ENCODE measurements at regions not wholly inside any gene's neighbourhood (a gene's known extent, or its start where the extent isn't known, plus 50 kb on each side); places are given as distances from the start of the nearest gene placed in this dataset.
"Not testable (repeated sequence)": the region's sequence is repeated elsewhere in the genome, so short reads cannot be mapped to it uniquely, and the experiment has no call there.

DNA sequence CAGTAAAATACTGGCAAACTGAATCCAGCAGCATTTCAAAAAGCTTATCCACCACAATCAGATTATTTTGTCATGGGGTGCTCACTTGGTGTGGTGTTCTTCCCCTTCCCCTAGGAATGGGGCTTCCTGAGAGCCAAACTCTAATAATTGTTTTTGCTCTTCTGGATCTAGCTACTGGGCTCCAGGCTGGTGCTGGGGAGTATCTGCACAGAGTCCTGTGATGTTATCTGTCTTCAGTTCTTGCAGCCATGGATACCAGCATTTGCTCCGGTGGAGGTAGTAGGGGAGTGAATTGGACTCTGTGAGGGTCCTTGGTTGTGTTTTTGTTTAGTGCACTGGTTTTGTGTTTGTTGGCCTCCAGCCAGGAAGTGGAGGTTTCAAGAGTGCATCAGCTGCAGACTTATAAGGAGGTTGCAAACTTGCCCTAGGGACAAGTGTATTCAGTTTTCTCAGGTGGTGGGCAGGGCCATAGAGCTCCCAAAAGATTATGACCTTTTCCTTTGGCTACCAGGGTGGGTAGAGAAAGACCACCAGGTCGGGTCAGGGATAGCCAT is 308.5 kb upstream of the MAGI2 start:
- TF ChIP-seq, protein P1, sequence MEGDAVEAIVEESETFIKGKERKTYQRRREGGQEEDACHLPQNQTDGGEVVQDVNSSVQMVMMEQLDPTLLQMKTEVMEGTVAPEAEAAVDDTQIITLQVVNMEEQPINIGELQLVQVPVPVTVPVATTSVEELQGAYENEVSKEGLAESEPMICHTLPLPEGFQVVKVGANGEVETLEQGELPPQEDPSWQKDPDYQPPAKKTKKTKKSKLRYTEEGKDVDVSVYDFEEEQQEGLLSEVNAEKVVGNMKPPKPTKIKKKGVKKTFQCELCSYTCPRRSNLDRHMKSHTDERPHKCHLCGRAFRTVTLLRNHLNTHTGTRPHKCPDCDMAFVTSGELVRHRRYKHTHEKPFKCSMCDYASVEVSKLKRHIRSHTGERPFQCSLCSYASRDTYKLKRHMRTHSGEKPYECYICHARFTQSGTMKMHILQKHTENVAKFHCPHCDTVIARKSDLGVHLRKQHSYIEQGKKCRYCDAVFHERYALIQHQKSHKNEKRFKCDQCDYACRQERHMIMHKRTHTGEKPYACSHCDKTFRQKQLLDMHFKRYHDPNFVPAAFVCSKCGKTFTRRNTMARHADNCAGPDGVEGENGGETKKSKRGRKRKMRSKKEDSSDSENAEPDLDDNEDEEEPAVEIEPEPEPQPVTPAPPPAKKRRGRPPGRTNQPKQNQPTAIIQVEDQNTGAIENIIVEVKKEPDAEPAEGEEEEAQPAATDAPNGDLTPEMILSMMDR (conservative IDR thresholded peaks at IDR 0.05) = no peak
- no peak overlapping the region for H3K27ac Mint-ChIP-seq
- peaks cover 2% of the 10 kb centered on the region for H3K9me3 Mint-ChIP-seq
- H3K36me3 Mint-ChIP-seq = no peaks in the 10 kb centered on the region
- H3K4me3 Mint-ChIP-seq = no peak overlapping the region
- no peaks in the 10 kb centered on the region for H3K27me3 Mint-ChIP-seq
- no peak for DNase-seq (ENCODE audit: extremely low spot score, unreplicated experiment)
- no peaks in the 10 kb centered on the region for H3K4me1 Mint-ChIP-seq (ENCODE audit: unreplicated experiment)

DNA sequence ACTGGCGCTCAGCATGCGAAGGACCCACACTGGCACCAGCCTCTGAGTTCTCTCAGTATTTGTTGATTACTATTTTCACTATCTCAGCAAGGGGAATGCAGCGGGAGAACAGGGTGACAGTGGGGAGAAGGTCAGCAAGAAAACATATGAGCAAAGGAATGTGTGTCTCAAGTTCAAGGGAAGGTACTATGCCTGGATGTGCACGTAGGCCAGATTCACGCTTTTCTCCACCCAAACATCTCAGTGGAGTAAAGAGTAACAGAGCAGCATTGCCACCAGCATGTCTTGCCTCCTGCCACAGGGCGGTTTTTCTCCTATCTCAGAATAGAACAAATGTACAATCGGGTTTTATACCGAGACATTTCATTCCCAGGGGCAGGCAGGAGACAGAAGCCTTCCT is 297.5 kb upstream of the MAGI2 start:
- H3K4me1 Mint-ChIP-seq (ENCODE audit: unreplicated experiment); H3K36me3 Mint-ChIP-seq; DNase-seq (ENCODE audit: extremely low spot score, unreplicated experiment); H3K4me3 Mint-ChIP-seq; H3K27me3 Mint-ChIP-seq; H3K27ac Mint-ChIP-seq; H3K9me3 Mint-ChIP-seq: not testable (repeated sequence)

DNA sequence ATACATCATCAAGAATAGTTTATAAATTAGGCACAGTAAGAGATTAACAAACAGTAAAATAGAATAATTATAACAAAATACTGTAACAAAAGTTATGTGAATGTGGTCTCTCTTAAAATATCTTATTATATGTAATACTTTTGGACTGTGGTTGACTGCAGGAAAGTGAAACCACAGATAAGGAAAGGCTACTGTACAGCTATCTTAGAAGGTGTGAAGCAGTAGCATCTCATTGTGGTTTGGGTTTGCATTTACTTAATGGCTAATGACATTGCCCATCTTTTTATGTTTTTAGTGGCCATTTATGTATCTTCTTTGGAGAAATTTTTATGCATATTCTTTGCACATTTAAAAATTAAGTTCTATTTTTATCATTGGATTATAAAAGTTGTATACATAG is 296.4 kb upstream of the MAGI2 start:
- Mint-ChIP-seq H3K27ac (no peak overlapping the region), H3K9me3 (peaks cover 4% of the 10 kb centered on the region), H3K36me3 (no peaks in the 10 kb centered on the region)

DNA sequence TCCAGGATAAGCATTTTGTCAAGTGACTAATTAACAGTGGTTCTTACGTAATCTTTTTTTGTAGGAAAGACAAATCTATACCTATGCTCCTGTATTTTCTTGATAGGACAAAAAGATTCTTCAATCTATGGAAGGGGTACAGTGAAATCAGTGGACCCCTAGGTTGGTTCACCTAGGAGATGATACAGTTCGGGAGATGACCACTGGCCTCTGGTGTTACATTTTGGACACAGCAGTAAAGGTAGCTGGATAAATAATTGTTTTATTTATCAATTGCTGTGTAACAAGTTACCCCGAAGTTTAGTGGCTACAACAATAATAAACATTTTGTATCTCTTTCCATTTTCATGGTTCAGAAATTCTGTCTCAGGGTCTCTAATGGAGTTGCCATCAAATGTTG is 288.2 kb upstream of the MAGI2 start:
- H3K27ac Mint-ChIP-seq = no peak overlapping the region
- H3K27me3 Mint-ChIP-seq = no peaks in the 10 kb centered on the region
- H3K4me3 Mint-ChIP-seq = no peak overlapping the region
- H3K4me1 Mint-ChIP-seq (ENCODE audit: unreplicated experiment) = no peaks in the 10 kb centered on the region
- H3K36me3 Mint-ChIP-seq = no peaks in the 10 kb centered on the region
- no peaks in the 10 kb centered on the region for H3K9me3 Mint-ChIP-seq
- no peak for DNase-seq (ENCODE audit: extremely low spot score, unreplicated experiment)
- TF ChIP-seq, protein P1 (conservative IDR thresholded peaks at IDR 0.05) = no peak

More for the DNA sequence above, 296.4 kb upstream of the MAGI2 start:
- Mint-ChIP-seq H3K4me1 (ENCODE audit: unreplicated experiment) (no peaks in the 10 kb centered on the region), H3K4me3 (no peak overlapping the region), H3K27me3 (no peaks in the 10 kb centered on the region)
- DNase-seq (ENCODE audit: extremely low spot score, unreplicated experiment) = no peak
- TF ChIP-seq, protein P1 (conservative IDR thresholded peaks at IDR 0.05) = no peak

DNA sequence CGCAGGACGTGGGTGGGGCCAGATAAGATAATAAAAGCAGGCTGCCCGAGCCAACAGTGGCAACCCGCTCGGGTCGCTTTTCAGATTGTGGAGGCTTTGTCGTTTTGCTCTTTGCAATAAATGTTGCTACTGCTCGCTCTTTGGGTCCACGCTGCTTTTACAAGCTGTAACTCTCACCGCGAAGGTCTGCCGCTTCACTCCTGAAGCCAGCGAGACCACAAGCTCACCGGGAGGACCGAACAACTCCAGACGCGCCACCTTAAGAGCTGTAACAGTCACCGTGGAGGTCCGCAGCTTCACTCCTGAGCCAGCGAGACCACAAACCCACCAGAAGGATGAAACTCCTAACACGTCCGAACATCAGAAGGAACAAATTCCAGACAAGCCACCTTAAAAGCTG is 286.6 kb upstream of the MAGI2 start:
- H3K36me3 Mint-ChIP-seq = no peaks in the 10 kb centered on the region
- H3K27ac Mint-ChIP-seq = no peak overlapping the region
- TF ChIP-seq, protein P1 (conservative IDR thresholded peaks at IDR 0.05) = no peak
- H3K27me3 Mint-ChIP-seq = no peaks in the 10 kb centered on the region
- no peak for DNase-seq (ENCODE audit: extremely low spot score, unreplicated experiment)
- H3K4me3 Mint-ChIP-seq = no peak overlapping the region
- H3K9me3 Mint-ChIP-seq = no peaks in the 10 kb centered on the region
- no peaks in the 10 kb centered on the region for H3K4me1 Mint-ChIP-seq (ENCODE audit: unreplicated experiment)

DNA sequence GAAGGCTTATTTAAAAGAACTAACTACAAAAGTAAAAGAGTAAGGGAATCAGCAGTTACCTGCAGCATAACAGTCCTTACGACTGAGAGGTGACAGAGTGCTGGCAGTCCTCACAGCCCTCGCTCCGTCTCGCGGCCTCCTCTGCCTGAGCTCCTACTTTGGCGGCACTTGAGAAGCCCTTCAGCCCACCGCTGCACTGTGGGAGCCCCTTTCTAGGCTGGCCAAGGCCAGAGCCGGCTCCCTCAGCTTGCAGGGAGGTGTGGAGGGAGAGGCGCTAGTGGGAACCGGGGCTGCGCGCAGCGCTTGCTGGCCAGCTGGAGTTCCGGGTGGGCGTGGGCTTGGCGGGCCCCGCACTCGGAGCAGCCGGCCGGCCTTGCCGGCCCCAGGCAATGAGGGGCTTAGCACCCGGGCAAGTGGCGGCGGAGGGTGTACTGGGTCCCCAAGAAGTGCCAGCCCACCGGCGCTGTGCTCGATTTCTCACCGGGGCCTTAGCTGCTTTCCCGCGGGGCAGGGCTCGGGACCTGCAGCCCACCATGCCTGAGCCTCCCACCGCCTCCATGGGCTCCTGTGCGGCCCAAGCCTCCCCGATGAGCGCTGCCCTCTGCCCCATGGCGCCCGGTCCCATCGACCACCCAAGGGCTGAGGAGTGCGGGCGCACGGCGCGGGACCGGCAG is 285.7 kb upstream of the MAGI2 start:
- not testable (repeated sequence) for DNase-seq (ENCODE audit: extremely low spot score, unreplicated experiment); H3K27ac Mint-ChIP-seq; H3K9me3 Mint-ChIP-seq; H3K36me3 Mint-ChIP-seq; H3K4me1 Mint-ChIP-seq (ENCODE audit: unreplicated experiment); H3K4me3 Mint-ChIP-seq; H3K27me3 Mint-ChIP-seq

Data from type B pancreatic cell (in vitro differentiated cells).